ENCODE measurements at regions not wholly inside any gene's neighbourhood (a gene's known extent, or its start where the extent isn't known, plus 50 kb on each side); places are given as distances from the start of the nearest gene placed in this dataset.

GRCh38 chr20:10954908-10955580 is 281.2 kb upstream of the JAG1 start:
- no peaks in the 10 kb centered on the region for H3K27me3 ChIP-seq (replicated peaks in 1 of 2; ENCODE audit: control insufficient read depth in 2 of 2, insufficient read depth in 2 of 2, low read length in 1 of 2)
- ChIA-PET CTCF (interaction anchor here (0.6 to 1.4 kb wide), 3 partner anchors 9 to 321 kb away, joined by 3 read pairs; no protein-coding TSS in a partner anchor), POLR2A (no interaction called here), SMC1A (ENCODE audit: uncharacterized antibody, unreplicated experiment) (interaction anchor here (0.6 to 1.3 kb wide), 3 partner anchors 14 to 603 kb away, joined by 3 to 4 read pairs (median 3); no protein-coding TSS in a partner anchor), RAD21 (ENCODE audit: unreplicated experiment) (no interaction called here)
- DNase-seq (ENCODE audit: low read depth, low spot score) (no peak), ATAC-seq (no peak), FAIRE-seq (no peak)
- H2AFZ ChIP-seq (ENCODE audit: control insufficient read depth, low read depth, low read length) = no peak overlapping the region
- no peak for TF ChIP-seq ETV6 (conservative IDR thresholded peaks at IDR 0.05 in 1 of 2, IDR thresholded peaks at IDR 0.05 in 1 of 2; ENCODE audit: borderline replicate concordance in 1 of 2, low read depth in 1 of 2)
- TF ChIP-seq ZBTB33 (IDR thresholded peaks at IDR 0.05) = no peak
- TF ChIP-seq NR2C1 (IDR thresholded peaks at IDR 0.05) = no peak
- no peak for TF ChIP-seq BMI1 (IDR thresholded peaks at IDR 0.05; ENCODE audit: borderline replicate concordance)
- no peak for TF ChIP-seq PAX8 (IDR thresholded peaks at IDR 0.05)
- TF ChIP-seq BCL11A (IDR thresholded peaks at IDR 0.05; ENCODE audit: low read depth, low read length) = no peak
- no peak for TF ChIP-seq GATAD2B (conservative IDR thresholded peaks at IDR 0.05; ENCODE audit: low read depth)
- TF ChIP-seq E2F4 (IDR thresholded peaks at IDR 0.05; ENCODE audit: low read depth, low read length) = no peak
- TF ChIP-seq CBX3 (IDR thresholded peaks at IDR 0.05; ENCODE audit: borderline replicate concordance, low read depth) = no peak
- no peak for TF ChIP-seq EP300 (IDR thresholded peaks at IDR 0.05; ENCODE audit: borderline replicate concordance in 1 of 2, control insufficient read depth in 1 of 2, low read depth in 2 of 2, low read length in 2 of 2)
- TF ChIP-seq NFXL1 (IDR thresholded peaks at IDR 0.05; ENCODE audit: borderline replicate concordance) = no peak
- TF ChIP-seq IKZF1 (conservative IDR thresholded peaks at IDR 0.05) = no peak
- TF ChIP-seq BACH1 (IDR thresholded peaks at IDR 0.05; ENCODE audit: borderline replicate concordance) = no peak
- TF ChIP-seq BCLAF1 (IDR thresholded peaks at IDR 0.05) = no peak
- no peak for TF ChIP-seq RAD51 (IDR thresholded peaks at IDR 0.05)
- no peak for TF ChIP-seq ZNF622 (IDR thresholded peaks at IDR 0.05)
- no peak for TF ChIP-seq ZNF274 (IDR thresholded peaks at IDR 0.05; ENCODE audit: insufficient read depth, insufficient read length)
- no peaks in the 10 kb centered on the region for H3K4me1 ChIP-seq (ENCODE audit: control insufficient read depth, insufficient read depth, low read length)
- no TSS peak for BruUV-seq (replicated peaks)
- in situ Hi-C loops (cut with MboI) = no loop called here
- no peak overlapping the region for H3K4me2 ChIP-seq (ENCODE audit: control insufficient read depth, insufficient read depth)
- no peaks in the 10 kb centered on the region for H3K36me3 ChIP-seq (ENCODE audit: control insufficient read depth in 2 of 2, insufficient read depth in 2 of 2, low read length in 1 of 2)
- no peak overlapping the region for H3K4me3 ChIP-seq
- no peak overlapping the region for H3K27ac ChIP-seq (ENCODE audit: control insufficient read depth, insufficient read depth)
- no peaks in the 10 kb centered on the region for H3K79me2 ChIP-seq (ENCODE audit: control insufficient read depth, insufficient read depth, low read length)
- WGBS (ENCODE audit: insufficient coverage, insufficient replicate concordance, low lambda C conversion rate, missing lambda C conversion rate) = 0% methylated on average over 3 of the region's 3 CpGs
- H3K9ac ChIP-seq (ENCODE audit: control insufficient read depth, insufficient read depth, low read length) = no peak overlapping the region
- no peaks in the 10 kb centered on the region for H4K20me1 ChIP-seq (ENCODE audit: control insufficient read depth, insufficient read depth)
- intact Hi-C loops (cut with micrococcal nuclease; ENCODE audit: unreplicated experiment) = no loop called here
- no peaks in the 10 kb centered on the region for H3K9me3 ChIP-seq (replicated peaks; ENCODE audit: control insufficient read depth, insufficient read depth, low read length)

Measured in GM12878 (cell line).